Activated naive CD4-positive, alpha-beta T cell treated with Interleukin-2 at 50 U/mL for 16 hours (primary cell): ENCODE measurements at regions not wholly inside any gene's neighbourhood (a gene's known extent, or its start where the extent isn't known, plus 50 kb on each side); places are given as distances from the start of the nearest gene placed in this dataset.

Experiments used
- DNase-seq: peaks from one replicate; pipeline ENCODE4 v3.0.0-alpha.2; 2020

- DNase-seq, result no peak
Observed at GRCh38 chr15:95595759-95596158, 734.7 kb upstream of the NR2F2 start.

- DNase-seq, result no peak
Observed at GRCh38 chr15:95596496-95596895, 734.0 kb upstream of the NR2F2 start.

- no peak for DNase-seq
Observed at GRCh38 chr15:95598251-95598855, 732.1 kb upstream of the NR2F2 start.

- no peak for DNase-seq
Observed at GRCh38 chr15:95600367-95600766, 730.1 kb upstream of the NR2F2 start.

- no peak for DNase-seq
Observed at GRCh38 chr15:95600884-95601283, 729.6 kb upstream of the NR2F2 start.

GRCh38 chr15:95601525-95601924 lies 729.0 kb upstream of the NR2F2 start:
- DNase-seq, result no peak

GRCh38 chr15:95603802-95604201 lies 726.7 kb upstream of the NR2F2 start:
- no peak for DNase-seq

GRCh38 chr15:95604634-95605036 lies 725.9 kb upstream of the NR2F2 start:
- no peak for DNase-seq

GRCh38 chr15:95605098-95605497 lies 725.4 kb upstream of the NR2F2 start:
- DNase-seq, result no peak

GRCh38 chr15:95606551-95606950 lies 723.9 kb upstream of the NR2F2 start:
- DNase-seq, result no peak

- DNase-seq, result no peak
Observed at GRCh38 chr15:95608371-95608770, 722.1 kb upstream of the NR2F2 start.

- no peak for DNase-seq
Observed at GRCh38 chr15:95609096-95609495, 721.4 kb upstream of the NR2F2 start.

- no peak for DNase-seq
Observed at GRCh38 chr15:95610945-95611344, 719.6 kb upstream of the NR2F2 start.

- no peak for DNase-seq
Observed at GRCh38 chr15:95615436-95615835, 715.1 kb upstream of the NR2F2 start.

GRCh38 chr15:95616306-95616705 lies 714.2 kb upstream of the NR2F2 start:
- DNase-seq, result no peak

- no peak for DNase-seq
Observed at GRCh38 chr15:95620934-95621579, 709.4 kb upstream of the NR2F2 start.

GRCh38 chr15:95622843-95623242 lies 707.7 kb upstream of the NR2F2 start:
- no peak for DNase-seq

GRCh38 chr15:95624100-95624499 lies 706.4 kb upstream of the NR2F2 start:
- no peak for DNase-seq

GRCh38 chr15:95624616-95625361 lies 705.7 kb upstream of the NR2F2 start:
- no peak for DNase-seq

- DNase-seq, result no peak
Observed at GRCh38 chr15:95626501-95627361, 703.8 kb upstream of the NR2F2 start.

GRCh38 chr15:95629503-95630168 lies 700.9 kb upstream of the NR2F2 start:
- no peak for DNase-seq

GRCh38 chr15:95630683-95631082 lies 699.8 kb upstream of the NR2F2 start:
- DNase-seq, result no peak

- no peak for DNase-seq
Observed at GRCh38 chr15:95635666-95636065, 694.8 kb upstream of the NR2F2 start.
